ENCODE measurements at regions not wholly inside any gene's neighbourhood (a gene's known extent, or its start where the extent isn't known, plus 50 kb on each side); places are given as distances from the start of the nearest gene placed in this dataset.

DNA sequence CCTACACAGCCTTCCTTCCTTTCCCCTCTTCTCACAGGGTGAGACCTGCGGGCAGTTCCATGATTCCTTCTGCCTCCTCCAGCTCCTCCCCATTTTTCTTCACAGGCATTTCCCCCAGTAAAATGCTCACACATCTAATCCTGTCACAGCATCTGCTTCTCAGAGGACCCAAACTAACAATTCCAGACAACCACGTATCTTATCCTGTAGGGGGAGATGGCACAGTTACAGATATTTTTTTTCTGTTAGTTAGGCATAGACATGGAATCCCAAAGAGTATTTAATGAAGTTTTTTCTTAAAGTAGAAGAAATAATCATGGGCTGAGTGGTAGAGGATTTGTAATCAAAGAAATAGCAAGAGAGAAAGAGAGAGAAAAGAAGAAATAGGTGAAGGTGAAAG, 373.1 kb upstream of the ADAMTS9 start:
- POLR2A ChIA-PET = no interaction called here
- CTCF ChIA-PET = no interaction called here

DNA sequence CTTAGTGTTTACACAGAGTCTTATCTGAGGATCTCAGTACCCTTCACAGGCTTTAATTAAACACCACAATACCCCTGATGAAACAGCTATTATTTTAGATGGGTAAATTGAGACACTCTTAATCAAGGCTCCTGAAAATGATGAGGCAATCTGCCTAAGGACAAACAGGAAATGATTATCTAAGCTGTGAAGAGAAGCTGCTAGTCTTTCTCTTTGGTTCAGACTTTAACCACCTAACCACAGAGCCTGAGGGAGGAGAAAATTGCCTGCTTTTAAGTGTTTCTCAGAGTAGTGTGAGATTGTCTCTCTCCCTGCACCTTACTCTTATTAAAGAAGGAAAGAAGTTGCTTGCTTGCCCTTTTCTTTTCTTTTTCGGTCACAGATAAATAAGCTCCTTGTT, 364.3 kb upstream of the ADAMTS9 start:
- CTCF ChIA-PET = no interaction called here
- POLR2A ChIA-PET = no interaction called here

DNA sequence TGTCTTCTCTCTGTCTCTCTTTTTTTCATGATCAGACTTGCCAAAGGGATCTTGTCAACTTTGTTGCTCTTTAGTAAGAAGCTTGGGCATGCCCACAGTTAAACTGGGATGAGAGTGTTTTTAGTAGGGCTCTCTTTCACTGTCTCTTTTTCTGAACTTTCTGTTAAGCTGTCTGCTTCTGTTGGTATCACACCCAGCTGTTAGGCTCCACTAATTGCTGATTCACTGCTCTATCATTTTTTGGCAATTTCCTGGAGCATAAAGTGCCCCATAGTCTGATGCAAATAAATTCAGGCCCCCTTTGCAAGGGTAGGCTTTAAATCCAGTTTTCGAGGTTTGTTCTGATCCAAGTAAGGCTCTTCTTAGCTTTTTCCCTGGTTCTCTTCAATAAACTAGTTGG, 360.4 kb upstream of the ADAMTS9 start:
- CTCF ChIA-PET = no interaction called here
- POLR2A ChIA-PET = no interaction called here

DNA sequence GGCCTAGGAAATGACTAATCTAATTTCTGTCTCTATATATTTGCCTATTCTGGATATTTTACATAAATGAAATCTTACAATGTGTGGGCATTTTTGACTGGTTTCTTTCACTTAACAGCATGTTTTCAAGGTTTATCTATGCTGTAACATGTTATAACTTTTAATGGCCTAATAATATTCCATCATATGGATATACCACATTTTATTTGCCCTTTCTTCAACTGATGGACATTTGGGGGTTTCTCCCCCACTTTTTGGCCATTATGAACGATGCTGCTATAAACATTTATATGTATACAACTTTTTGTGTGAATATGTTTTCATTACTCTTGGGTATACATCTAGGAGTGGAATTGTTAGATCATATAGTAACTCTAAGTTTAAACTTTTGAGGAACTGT, 357.3 kb upstream of the ADAMTS9 start:
- CTCF ChIA-PET = no interaction called here
- POLR2A ChIA-PET = no interaction called here

DNA sequence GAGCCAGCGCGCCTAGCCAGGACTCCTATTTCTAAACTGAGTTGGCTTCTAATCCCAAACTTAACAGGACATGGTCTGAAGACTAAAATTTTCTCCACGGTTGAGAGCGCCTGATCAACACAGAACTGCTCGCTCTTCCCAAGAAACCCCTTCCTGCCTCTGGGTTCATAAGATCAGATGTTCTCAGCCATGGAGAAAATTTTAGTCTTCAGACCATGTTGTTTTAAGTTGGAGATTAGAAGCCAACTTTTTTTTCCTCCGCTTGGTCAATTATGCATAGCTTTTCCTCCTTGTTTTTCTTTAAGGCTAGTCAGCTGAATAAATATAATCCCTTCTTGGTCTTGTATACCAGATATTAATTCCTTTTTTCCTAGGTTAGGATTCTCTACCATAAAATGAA, 356.6 kb upstream of the ADAMTS9 start:
- POLR2A ChIA-PET = no interaction called here
- CTCF ChIA-PET = no interaction called here

DNA sequence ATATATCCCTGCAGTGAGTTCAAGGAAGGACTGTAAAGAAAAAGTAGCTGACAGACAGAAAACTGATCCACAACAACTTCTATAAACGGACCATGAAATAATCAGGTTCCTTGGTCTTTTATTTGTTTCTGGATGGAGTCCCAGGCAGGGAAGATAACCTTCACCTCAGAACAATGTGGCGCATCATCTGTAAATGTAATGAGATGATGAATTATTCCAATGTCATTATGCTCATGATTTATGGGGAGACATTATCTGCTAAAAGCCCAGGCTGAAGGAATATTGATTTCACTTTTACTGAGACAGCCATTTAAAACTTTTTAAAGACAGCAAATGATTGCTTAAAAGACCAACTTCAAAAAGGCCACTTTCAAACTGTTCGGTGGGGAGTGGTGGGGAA, 354.9 kb upstream of the ADAMTS9 start:
- POLR2A ChIA-PET = no interaction called here
- CTCF ChIA-PET = no interaction called here

DNA sequence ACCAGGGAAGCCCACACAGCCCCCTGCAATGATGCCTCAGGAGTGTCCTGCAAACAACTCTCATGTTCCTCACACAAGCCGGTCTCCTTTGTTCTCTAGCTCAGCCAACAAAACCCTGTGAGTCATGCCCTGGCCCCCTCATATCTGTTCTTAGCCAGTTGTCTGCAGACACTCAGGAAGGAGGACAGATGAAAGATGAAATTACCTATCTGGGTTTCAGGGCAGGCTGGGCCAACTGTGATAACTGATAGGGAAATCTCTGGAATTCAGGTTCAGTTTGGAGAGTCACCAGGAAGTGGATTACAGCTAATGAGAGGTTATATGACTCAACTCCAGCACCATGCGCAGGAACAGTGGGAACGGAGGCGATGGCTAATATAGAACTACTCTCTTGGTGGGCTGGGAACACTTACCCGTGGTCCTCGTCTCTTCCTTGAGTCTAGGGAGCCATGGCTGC, 352.0 kb upstream of the ADAMTS9 start:
- ChIA-PET CTCF (no interaction called here), POLR2A (no interaction called here)

DNA sequence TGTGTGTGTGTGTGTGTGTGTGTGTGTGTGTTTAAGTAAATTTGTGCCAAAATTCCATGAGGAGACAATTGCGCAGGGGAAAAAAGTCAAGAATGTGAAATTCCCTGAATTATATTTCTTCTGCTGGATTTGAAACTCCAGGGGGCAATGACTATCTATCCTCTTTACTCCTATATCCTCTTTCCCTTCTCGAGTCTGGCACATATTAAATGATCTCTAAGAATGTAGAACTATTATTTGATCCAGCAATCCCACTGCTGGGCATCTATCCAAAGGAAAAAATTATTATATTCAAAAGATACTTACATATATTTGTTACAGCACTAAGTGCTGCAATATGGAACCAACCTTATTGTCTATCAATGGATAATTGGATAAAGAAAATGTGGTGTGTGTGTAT, 350.1 kb upstream of the ADAMTS9 start:
- ChIA-PET CTCF (no interaction called here), POLR2A (no interaction called here)

DNA sequence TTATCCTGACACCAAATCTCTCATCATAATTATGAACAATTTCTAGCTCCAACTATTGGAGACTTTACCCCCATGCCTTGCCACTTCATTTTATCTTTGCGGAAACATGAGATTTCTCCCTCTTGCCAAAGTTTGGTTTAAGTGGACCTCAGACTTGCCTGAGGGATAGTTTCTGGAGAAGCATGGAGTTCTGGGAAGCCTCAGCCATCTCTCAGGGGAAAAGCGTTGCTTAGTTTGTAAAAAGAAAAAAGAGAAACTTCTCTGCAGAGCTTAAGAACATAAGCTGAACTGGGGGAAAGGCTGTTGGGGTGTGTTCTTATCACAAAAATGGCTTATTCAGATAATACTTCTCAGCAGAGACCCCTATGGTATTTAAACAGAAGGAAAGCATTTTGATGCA, 347.4 kb upstream of the ADAMTS9 start:
- ChIA-PET CTCF (no interaction called here), POLR2A (no interaction called here)

DNA sequence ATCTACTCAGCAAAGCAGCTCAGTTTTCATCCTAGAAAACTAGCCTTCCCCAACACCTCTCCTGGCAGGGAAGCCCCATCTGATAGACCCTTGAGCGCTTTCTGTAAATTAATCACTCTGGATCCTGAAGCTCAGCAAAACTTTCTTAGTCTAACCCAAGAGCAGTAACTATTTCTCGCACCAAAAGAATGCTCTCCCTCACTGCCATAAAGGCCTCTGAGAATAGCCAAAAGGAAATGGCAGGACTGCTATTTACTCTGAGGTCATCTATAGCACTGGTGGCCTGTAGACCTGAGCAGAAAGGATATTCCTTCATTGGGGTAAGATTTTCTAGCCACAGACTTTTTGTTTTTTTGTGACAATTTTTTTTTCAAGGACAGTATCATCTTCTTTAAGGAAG, 345.8 kb upstream of the ADAMTS9 start:
- ChIA-PET POLR2A (no interaction called here), CTCF (no interaction called here)

DNA sequence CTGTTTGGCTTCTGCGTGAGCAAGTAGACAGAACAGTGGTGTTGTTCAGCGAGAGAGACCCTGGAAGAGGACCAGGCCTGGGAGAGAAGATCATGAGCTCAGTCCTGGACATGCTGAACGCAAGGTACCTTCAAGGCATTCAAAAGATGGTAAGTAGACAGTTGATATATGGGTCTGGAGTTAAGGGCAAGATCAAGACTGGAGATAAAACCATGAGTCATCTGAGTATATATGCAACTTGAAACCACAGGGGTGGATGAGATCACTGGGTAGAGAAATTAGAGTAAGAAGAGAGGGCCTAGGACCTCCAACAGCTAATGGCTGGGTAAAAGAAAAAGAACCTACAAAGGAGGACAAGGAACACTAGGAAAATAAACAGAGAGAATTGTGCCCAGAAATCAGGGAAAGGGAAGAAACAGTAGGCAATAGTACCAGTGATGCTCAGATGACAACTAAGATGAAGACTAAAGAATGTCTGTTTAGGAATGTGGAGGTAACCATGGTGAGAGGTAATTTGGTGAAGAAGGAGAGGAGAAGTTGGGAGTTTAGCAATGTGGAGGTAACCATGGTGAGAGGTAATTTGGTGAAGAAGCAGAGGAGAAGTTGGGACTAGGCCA, 343.2 kb upstream of the ADAMTS9 start:
- CTCF ChIA-PET = no interaction called here
- POLR2A ChIA-PET = no interaction called here

DNA sequence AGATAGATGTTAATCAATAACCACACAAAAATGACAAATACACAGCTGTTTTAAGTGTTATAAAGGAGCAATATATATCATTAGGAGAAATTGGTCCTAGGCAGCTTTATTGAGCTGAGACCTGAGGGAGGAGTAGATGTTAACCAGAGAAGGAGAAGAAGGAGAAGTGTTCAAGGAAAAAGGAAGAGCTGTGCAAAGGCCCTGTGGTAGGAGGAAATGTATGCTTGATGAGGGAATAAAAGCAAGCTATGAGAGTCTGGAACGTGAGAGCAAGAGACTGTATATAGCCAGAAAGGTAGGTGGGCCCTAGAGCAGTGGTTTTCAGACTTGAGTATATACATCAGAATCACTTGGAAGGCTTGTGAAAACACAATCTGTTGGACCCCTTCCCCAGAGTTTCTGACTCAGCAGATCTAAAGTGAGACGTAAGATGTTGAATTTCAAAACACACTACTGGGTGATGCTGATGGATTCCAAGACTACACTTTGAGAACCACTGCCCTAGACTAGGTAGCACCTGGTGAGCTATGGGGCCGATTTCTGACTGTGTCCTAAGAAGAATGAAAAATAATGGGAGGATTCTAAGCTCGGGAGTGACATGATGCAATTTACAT, 342.3 kb upstream of the ADAMTS9 start:
- POLR2A ChIA-PET = no interaction called here
- CTCF ChIA-PET = no interaction called here

DNA sequence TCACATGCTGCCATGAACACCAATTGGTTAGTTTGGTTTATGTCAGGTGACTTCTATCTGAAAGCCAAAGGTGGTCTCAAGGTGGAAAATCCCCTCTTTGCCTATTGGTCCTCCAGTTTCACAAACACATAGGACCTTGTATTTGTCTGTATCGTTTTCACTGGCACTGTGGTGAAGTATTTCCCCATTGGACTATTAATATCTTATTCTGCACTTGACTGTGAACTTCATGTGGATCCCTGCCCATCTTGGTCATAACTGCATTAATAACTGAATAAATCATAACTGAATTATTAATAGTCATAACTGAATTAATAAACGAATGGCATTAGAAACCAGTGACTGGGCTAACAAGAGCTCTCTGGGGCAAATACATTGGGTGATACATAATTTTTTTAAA, 341.3 kb upstream of the ADAMTS9 start:
- POLR2A ChIA-PET = no interaction called here
- CTCF ChIA-PET = no interaction called here

DNA sequence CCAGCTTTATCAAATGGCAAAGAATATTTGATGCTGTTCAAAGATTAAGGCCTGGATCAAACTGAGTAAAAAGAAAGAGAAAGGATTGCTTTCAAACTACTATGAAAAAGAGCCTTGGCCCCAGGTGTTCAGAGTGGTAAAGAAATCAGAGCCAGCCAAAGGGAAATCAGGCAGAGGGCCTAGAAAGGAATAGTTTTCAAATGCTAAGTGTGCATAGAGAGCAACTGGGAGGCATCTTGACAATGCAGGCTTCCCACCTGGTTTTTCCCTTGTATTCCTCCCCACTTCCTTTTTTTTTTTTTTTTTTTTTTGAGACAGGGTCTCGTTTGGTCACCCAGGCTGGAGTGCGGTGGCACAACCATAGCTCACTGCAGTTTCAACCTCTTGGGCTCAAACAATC, 340.2 kb upstream of the ADAMTS9 start:
- POLR2A ChIA-PET = no interaction called here
- CTCF ChIA-PET = no interaction called here

DNA sequence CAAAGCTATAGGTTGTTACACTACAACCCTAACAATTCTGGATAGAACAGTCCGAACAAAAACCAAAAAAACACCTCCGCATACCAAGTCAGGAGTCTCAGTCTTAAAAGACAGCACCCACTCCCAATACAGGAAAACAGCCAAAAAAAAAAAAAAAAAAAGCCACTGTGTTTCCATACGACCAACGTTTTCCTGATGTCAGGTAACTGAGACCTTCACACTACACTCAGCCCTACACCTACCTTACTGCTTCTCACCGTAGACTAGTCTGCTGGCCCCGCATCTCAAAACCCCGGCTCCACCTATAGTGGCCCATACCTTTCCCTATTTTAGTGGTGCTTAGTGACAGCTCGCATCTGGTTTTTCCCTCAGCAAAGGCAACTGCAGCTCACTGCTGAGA, 339.5 kb upstream of the ADAMTS9 start:
- CTCF ChIA-PET = no interaction called here
- POLR2A ChIA-PET = no interaction called here

DNA sequence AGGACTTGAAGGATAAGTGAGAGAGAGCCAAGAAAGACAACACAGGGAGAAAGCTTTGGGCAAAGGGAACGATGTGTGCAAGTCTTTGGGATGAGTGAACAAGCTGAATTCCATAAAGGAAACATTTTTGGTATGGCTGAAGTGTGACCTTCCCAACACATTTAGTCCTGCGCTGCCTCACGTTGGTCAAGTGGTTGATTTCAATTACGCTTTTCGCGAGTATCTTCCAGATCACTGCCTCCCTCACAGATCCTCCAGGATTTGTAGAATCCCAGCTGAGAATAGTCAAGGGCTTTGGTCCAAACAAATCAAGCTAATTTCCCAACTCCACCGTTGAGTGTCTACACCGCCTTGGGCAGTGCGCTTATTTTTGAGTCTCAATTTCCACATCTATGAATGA, 338.4 kb upstream of the ADAMTS9 start:
- POLR2A ChIA-PET = no interaction called here
- CTCF ChIA-PET = no interaction called here

DNA sequence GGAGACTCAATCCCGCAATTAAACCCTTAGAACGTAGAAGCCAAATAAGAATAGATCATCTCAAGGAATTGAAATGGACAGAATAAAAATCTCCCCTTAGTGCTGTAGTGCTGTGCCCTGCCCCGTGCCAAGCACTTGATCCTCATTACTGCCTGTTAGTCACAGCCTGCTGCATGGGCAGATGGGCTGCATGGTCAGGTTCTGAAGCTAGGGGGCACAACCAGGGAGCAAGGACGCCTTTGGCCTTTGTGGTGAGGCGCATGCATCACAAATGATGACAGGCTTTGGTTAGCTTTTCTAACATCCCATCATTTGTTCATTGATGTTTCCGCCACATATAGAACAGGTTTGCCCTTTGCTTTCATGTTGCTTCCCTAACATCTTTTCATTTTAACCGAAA, 336.3 kb upstream of the ADAMTS9 start:
- POLR2A ChIA-PET = no interaction called here
- CTCF ChIA-PET = interaction anchor here (0.5 kb wide), 1 partner anchor 1333 kb away, joined by 4 read pairs; no protein-coding TSS in a partner anchor

DNA sequence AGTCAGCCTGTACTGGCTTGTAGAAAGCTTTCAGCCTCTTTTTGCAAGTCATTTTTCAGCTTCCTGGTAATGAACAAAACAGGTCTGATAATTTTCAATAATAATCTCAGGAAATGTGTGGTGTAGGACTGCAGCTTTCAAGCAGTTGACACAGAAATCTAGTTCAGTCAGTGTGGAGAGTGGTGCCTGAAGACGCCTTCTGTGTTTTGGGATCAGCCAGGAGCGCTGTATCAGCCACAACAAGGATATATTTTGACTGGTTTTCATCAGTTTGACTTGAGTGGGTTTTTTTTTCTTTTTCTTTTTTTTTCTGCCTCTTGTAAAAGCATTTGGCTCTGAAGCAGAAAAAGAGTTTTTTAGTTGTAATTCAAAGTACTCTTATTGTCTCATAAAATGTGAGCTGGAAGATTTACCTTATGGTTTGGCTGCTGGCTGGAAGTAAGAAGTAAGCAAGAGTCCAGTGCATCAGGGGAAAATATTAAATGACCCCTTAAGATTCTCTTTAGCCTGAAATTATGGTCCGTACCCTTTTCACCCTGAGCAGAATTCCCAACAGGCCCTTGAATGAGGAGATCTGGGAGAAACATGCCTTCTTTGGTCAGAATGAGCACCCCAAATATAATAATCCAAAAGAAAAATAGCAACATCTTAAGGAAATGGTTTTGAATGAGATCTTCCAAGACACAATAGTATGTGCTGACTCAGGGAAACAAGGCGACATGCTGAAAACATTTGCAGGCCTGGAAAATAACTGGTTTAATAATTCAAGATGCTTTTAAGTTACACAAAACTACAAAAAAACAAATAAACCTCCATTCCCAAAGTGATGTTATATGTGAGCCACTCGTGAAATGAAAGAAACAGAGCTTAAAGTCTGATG, 332.7 kb upstream of the ADAMTS9 start:
- CTCF ChIA-PET = no interaction called here
- POLR2A ChIA-PET = no interaction called here

DNA sequence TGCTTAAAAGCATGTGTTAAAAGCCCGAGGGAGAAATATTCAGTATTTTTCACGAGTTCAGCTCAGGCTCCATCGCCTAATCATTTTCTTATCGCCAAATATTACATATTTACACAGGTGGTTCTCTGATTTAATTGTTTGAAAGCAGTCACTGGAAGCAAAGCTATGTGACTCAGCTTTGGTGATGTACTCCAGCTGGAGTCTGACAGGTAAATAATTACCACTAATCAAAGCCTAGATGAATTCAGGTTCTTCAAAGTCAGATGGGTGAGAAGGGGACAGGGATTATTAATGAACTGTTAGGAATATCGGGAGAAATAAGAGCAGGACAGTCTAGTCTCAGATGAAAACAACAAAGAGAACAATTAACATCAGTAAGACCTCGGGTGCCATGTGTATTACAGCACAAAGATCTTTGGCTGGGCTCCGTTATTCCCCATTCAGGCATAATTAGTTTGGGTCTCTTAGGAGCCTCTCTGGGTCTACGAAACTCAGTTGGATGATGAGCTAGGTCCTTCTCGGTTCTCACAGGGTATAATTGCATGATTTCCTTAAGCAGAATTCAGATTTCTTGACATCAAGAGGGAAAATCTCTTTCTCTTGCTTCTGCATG, 331.7 kb upstream of the ADAMTS9 start:
- POLR2A ChIA-PET = no interaction called here
- CTCF ChIA-PET = no interaction called here

DNA sequence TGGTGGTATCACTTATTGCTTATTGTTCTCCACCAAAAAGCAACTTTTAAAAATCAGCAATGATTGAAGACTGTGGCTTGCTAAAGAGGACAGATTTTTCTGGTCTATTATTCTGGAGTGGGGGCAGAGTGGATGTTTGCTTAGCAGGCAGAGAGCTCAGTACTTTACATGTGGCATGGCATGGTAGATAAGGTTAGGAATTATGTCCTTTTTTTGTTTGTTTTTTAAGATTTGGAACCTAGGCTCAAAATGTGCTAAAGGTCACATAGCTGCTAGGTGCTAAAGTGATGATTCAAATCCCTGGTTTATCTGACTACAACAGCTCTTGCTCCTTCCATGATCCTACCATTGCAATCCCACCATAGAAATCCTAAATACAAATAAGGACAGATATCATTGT, 331.0 kb upstream of the ADAMTS9 start:
- ChIA-PET CTCF (no interaction called here), POLR2A (no interaction called here)

DNA sequence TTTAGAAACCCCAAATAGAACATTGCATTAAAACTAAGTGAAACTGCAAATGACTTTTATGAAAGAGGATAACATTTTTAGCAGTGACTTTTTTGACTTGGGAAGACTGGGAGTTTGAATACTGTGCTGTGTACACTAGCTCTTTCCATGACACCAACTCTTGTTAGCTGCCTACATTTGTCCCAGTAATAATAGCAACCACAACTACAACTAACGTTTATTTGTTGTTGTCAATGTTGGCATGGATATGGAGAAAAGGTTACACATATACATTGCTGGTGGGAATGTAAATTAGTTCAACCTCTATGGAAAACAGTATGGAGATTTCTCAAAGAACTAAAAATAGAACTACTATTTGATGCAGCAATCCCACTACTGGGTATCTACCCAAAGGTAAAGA, 329.6 kb upstream of the ADAMTS9 start:
- CTCF ChIA-PET = no interaction called here
- POLR2A ChIA-PET = no interaction called here

Measured in activated CD8-positive, alpha-beta memory T cell treated with anti-CD3 and anti-CD28 coated beads for 36 hours (primary cell).